ENCODE measurements at regions not wholly inside any gene's neighbourhood (a gene's known extent, or its start where the extent isn't known, plus 50 kb on each side); places are given as distances from the start of the nearest gene placed in this dataset.
"Not testable (repeated sequence)": the region's sequence is repeated elsewhere in the genome, so short reads cannot be mapped to it uniquely, and the experiment has no call there.

GRCh38 chr9:90204128-90204831, 438.3 kb downstream of the DIRAS2 start:
- peak in 1 of 2 experiments; percentile 4 for DNase-seq

DNA sequence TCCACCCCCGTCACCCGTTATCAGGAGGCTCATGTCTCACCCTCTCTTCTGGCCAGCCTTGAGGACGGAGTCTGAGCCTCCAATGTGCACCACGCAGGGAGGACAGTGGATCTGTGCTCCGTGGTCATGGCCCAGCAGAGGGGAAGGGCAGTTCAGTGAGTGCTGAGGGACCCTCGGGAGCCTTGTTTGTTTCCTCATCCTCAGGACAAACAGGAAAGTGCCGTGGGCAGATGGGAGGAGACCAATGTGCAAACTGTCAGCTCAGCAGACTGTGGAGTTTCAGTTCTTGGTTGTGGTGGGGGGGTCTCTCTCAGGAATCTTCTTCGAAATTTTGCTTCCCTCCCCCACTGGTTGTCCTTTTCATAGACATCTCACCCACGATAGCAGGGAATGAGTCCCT, 429.6 kb downstream of the DIRAS2 start:
- DNase-seq, result not testable (repeated sequence)

DNA sequence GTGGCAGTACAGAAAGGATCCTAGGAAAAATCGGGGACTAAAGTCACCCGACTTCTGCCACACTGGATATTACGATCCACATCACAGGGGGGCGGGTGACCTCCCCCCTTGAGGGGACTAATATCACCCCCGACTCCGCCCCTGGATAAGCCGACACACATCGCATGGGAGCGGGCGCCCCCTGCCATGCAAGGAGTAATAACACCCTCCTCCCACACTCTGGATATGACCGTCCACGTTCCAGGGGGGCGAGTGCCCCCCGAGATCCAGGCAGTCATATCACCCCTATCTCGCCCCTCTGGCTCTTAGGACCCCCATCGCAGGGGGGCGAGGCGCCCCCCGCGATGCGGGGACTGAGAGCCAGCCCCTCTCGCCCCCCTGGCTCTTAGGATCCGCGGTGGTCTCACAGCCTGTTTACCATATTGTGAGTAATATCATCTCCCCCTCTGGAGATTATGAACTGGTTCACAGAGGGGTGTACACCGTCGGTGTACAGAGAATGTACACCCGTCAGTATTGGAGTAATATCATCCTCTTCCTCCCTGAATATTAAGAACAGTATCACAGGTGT, 423.0 kb downstream of the DIRAS2 start:
- no peak for DNase-seq

DNA sequence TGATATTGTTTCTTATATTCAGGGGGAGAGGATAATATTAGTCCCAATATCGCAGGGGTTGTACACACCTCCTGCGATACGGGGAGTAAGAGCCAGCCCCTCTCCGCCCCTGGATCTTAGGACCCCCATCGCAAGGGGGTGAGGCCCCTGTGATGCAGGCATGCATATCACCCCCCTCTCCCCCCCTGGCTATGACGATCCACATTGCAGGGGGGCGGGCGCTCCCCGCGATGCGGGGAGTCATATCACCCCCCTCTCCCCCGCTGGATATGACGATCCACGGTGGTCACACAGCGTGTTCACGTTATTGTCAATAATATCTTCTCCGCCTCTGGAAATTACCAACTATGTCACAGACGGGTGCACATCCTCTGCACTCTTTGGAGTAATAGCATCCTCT, 420.7 kb downstream of the DIRAS2 start:
- DNase-seq, result not testable (repeated sequence)

DNA sequence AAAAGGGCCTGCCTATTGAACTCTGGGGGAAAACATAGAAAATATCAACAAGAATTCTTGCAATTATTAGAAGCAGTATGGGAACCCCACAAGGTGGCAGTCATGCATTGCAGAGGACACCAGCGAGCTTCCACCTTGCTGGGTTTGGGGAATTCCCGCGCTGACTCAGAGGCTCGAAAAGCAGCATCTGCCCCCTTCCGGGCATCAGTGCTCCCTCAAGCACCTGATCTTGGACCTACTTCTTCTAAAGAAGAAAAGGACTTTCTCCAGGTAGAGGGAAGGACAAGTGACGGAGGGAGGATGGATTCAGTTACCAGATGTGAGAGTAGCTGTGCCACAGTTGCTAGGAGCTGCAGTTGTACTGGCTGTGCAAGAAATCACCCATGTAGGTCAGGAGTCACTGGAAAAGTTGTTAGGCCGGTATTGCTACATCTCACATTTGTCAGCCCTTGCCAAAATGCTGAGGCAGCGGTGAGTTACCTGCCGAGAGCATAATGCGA, 415.7 kb downstream of the DIRAS2 start:
- DNase-seq, result peak in 1 of 2 experiments; percentile 47

- DNase-seq, result not testable (repeated sequence)
Observed at GRCh38 chr9:90233081-90233480, 409.5 kb downstream of the DIRAS2 start.

DNA sequence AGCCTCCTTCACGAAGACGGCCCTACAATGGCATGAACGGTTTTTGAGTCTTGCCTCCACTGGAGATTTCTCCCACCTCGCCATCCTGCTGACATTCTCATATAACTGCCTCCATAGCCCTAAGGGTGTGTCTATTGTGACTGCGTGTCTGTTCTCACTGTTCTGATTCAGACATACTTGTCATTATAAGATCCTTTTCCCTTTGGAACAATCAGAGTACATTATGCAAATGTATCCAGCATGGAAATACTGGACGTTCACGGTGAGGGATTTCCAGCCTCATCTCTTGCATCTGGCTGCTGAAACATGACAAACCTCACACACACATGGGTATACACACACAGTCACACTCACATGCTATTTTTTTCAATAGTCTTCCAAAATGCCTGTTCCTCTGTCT, 402.1 kb downstream of the DIRAS2 start:
- peak; percentile 78 to 82 for DNase-seq

DNA sequence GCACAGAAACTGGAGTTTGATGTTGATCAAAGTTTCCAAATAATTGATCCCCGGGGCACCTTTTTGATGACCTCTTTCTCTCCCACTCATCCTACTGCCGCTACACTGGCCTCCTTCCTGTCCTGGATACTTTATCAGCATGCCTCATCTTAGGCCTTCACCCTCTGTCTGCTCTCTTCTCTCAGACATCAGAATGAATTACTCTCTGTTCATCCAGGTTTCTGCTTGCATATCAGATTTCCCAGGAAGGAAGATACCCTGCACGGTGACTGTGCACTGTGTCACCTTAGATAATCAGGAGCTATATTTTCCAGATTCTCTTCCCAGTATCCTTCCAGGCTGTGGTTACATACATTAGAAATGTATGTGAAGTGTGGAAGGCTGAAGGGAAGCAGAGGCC, 397.0 kb downstream of the DIRAS2 start:
- peak in 1 of 2 experiments; percentile 27 for DNase-seq

DNA sequence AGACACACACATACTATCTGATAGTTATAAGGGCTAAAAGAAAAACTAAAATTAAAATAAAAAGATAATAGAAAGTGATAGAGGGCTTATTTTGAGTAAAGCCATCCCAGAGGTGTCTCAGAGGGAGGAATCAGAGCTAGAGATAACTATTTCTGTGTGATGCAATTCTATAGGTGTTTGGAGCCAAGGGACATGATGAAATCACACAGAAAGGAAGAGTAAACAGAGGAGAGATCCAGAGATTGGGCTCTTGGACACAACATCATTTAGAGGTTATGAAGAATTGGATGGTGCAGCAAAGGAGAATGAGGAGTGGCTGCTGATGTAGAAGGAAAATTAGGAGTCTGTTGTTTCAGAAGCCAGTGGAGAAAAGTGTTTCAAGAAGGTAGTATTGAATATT, 393.5 kb downstream of the DIRAS2 start:
- DNase-seq, result no peak

DNA sequence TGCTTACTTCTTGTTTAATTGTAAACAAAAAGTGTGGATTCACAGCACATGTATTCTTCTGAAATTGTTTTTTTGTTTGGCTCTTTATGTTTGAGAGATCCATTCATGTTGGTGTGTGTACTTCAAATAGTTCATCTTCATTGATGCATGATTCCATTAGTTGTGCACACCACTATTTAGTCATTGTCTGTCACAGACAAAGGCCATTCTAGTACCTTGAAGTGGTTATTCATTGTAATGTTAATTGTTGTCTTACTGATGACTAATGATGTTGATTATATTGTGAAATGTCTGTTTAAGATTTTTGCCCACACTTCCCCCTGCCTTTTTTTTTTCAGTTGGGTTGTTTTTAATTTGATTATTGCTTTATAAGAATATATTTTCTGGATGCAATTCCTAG, 391.3 kb downstream of the DIRAS2 start:
- DNase-seq, result no peak

DNA sequence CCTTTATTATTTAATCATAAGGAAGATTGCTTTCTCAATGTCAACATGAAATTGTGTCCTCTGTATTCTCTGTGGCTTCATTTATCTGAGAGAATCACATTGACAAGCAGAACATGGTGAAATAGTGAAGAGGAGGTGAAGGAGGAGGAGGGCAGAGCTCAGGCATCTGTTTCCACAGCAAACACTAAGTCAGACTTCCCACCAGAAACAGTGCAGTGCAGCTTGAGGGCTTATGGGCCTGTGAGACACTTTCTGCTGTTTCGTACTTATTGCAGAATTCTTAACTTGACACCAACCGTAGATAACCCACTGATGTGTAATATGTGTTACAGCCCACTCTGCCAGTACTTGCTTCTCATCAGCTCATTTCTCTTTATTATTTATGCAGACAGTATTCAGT, 386.3 kb downstream of the DIRAS2 start:
- DNase-seq, result no peak

GRCh38 chr9:90259311-90260246, 383.0 kb downstream of the DIRAS2 start:
- DNase-seq, result no peak

GRCh38 chr9:90261698-90262097, 380.9 kb downstream of the DIRAS2 start:
- no peak for DNase-seq

DNA sequence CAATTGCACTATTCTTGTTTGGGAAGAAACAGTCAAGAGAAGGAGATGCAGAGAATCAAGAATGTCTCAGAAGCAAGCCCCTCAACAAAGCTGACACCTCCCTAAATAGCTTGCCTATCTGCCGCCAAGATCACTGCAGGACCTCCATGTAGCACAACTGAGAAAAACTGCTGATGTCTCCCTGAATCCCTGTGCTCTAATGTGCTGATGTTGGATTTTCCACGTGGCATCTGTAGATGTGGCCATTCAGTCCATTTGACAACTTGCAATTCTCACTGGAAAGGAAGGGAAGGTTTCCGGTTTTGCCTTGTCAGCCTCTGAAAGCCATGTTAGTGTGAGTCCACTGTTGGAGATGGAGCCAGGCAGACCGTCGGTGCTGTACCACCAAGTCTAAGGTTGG, 374.0 kb downstream of the DIRAS2 start:
- DNase-seq, result no peak

GRCh38 chr9:90271707-90272106, 370.9 kb downstream of the DIRAS2 start:
- DNase-seq, result no peak

- no peak for DNase-seq
Observed at GRCh38 chr9:90274725-90275124, 367.9 kb downstream of the DIRAS2 start.

DNA sequence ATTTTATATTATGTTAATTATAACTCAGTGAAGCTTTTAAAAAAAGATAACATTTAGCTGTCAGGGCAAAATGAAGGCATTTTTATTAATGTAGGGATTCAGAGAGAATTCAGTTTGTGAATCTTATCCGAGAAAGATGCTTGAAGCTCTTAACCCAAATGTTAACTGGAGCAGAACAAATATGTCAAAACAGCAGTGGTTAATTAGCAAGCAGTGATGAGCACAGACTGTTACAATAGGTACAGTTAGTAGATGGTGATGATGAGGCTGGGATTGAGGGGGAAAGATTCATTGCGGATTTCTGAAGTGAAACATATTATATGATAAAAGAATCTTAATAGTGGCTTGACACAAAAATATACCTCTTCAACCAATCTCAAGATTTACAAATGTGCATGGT, 356.7 kb downstream of the DIRAS2 start:
- no peak for DNase-seq

DNA sequence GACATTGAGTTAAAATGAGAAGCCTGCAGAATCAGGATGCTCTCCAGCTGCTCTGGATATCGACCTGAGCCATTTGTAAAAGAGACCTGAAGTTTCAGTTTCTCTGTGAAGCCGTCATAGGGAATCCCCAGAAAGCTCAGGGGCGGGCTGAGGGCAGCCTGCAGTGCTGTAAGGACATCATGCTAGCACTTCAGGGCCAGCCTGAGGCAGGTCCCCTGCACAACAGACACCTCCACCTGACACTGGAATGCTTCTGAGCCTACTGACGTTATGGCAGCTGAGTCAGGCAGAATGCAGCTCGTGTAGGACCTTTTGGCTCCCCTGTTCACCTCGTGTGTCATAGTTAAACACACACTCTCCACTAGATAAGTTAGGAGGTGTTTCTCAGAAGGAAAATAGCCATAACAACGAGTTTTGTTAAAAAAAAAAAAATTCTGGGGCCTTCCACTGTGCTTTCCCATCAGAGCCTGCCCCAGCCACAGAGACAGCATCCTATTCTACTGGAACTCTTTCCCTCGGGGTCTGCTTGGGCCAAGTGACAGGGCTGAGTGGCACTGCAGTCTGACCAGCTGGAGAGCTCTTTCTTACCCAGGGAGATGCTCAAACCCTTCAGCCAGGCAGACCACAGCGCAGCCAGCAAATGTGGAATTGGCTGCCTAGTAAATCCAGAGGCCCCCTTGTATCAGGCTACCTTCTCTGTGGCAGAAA, 354.9 kb downstream of the DIRAS2 start:
- DNase-seq, result no peak

GRCh38 chr9:90288275-90288639, 354.4 kb downstream of the DIRAS2 start:
- DNase-seq, result no peak

GRCh38 chr9:90290716-90291485, 351.7 kb downstream of the DIRAS2 start:
- no peak for DNase-seq

DNA sequence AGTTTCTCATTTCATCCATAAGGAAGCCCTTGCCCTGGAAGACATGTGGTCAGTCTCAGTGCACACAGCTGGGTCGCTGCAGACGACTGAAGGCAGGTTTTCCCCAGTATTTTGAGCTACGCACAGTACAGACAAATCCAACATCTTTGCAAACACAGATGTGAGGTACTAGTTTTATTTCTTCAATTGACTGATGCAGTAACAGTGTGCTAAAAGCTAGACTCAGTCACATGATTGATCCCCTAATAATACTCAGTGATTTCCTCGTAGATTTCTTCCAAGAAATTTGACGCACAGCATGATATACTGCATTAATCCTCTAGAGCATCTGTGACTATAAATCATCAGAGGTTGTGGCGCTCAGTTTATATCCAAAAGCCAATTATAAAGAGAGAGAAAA, 346.1 kb downstream of the DIRAS2 start:
- DNase-seq, result no peak

- DNase-seq, result no peak
Observed at GRCh38 chr9:90299968-90300367, 342.7 kb downstream of the DIRAS2 start.
